ENCODE measurements at regions not wholly inside any gene's neighbourhood (a gene's known extent, or its start where the extent isn't known, plus 50 kb on each side); places are given as distances from the start of the nearest gene placed in this dataset.

DNA sequence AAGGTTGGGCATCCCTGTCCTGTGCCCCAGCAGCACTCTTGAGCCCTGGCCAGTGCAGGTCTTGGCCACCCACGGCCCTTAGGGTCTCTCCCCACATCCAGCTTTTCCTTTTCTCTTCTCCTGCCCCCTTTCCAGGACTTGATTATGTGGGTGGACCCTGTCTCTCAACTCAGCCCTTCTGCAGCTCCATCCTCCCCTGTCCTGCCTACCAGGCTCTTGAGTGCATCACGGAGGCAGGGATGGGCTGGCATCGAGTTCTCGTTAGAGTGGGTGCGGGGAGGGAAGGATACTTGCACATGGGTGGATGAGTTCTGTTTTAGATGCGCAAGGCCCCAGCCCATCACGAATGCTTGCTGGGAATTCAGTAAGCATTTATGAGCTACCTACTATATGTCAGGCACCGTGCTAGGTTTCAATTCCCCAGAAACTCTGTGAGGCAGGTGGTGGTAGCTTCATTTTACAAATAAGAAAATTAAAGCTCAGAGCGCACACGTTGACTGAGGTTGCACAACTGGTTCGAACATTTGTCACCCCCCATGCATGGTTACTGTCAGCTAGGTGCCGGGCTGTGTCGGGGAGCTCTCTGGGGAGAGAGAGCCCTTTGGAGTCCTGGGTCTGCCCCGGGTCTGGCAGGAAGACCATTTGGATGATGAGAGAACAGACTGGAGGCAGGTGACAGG is 144.6 kb upstream of the PITX1 start:
- CTCF ChIA-PET, result interaction anchor here (0.7 to 6.0 kb wide), 7 partner anchors 9 to 274 kb away, joined by 3 to 45 read pairs (median 4); partner anchors contain the start of gene PCBD2

DNA sequence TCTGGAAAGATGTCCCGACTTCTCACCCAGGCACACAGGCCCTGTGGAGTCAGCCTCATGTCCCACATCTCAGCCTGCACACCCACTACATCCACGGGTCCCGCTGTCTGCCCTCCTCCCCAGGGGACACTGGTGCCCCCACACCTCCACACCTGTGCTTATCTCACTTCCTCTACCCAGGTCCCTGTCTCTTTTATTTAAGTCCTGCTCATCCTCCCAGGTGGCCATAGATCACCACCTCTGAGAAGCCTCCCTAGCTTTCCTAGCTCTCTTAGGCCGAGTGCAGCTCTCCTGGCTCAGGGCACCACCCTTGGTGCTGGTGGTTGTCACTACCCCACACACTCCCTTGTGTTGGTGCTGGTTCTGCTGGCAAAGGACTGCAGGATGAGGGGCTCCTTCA is 143.6 kb upstream of the PITX1 start:
- CTCF ChIA-PET, result interaction anchor here (1.2 to 6.0 kb wide), 2 partner anchors 13 to 14 kb away, joined by 3 to 45 read pairs; no protein-coding TSS in a partner anchor
- DNase-seq (ENCODE audit: low read depth in 1 of 2, low spot score in 1 of 2) (no peak), FAIRE-seq (no peak), ATAC-seq (no peak)
- 73% methylated on average over 4 of the region's 4 CpGs for WGBS (ENCODE audit: missing lambda C conversion rate)
- no peak for TF ChIP-seq ZNF302 (CRISPR knock-in tag; IDR thresholded peaks at IDR 0.05)
- TF ChIP-seq SMC3 (IDR thresholded peaks at IDR 0.05), result no peak
- TF ChIP-seq, protein P1, sequence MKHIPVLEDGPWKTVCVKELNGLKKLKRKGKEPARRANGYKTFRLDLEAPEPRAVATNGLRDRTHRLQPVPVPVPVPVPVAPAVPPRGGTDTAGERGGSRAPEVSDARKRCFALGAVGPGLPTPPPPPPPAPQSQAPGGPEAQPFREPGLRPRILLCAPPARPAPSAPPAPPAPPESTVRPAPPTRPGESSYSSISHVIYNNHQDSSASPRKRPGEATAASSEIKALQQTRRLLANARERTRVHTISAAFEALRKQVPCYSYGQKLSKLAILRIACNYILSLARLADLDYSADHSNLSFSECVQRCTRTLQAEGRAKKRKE (CRISPR knock-in tag; IDR thresholded peaks at IDR 0.05; ENCODE audit: low read depth), result no peak
- TF ChIP-seq HMGXB4 (CRISPR knock-in tag; IDR thresholded peaks at IDR 0.05; ENCODE audit: borderline replicate concordance), result no peak
- no peak for TF ChIP-seq HEYL (CRISPR knock-in tag; IDR thresholded peaks at IDR 0.05)
- Histone ChIP-seq H3K4me2 (no peak overlapping the region), H3K4me3 (no peak overlapping the region), H3K4me1 (no peaks in the 10 kb centered on the region), H3K27ac (no peak overlapping the region), H3K9me3 (no peaks in the 10 kb centered on the region)
- POLR2A ChIA-PET, result interaction anchor here (0.5 kb wide), 1 partner anchor 375 kb away, joined by 6 read pairs; no protein-coding TSS in a partner anchor

More for the DNA sequence above, 144.6 kb upstream of the PITX1 start:
- H3K4me1 ChIP-seq, result no peaks in the 10 kb centered on the region
- POLR2A ChIA-PET, result no interaction called here
- no peak for TF ChIP-seq RARB (CRISPR knock-in tag; IDR thresholded peaks at IDR 0.05)
- no peak overlapping the region for H3K4me2 ChIP-seq
- FAIRE-seq (no peak), DNase-seq (ENCODE audit: low read depth in 1 of 2, low spot score in 1 of 2) (no peak), ATAC-seq (no peak)
- H3K9me3 ChIP-seq, result no peaks in the 10 kb centered on the region
- no peak overlapping the region for H3K27ac ChIP-seq
- WGBS (ENCODE audit: missing lambda C conversion rate), result 72% methylated on average over 14 of the region's 14 CpGs
- no peak overlapping the region for H3K4me3 ChIP-seq

- no peak for TF ChIP-seq CTCF (IDR thresholded peaks at IDR 0.05)
- no peak for TF ChIP-seq CBX8 (IDR thresholded peaks at IDR 0.05)
- no peak for TF ChIP-seq BCL3 (IDR thresholded peaks at IDR 0.05)
- no peak for TF ChIP-seq SREBF2 (IDR thresholded peaks at IDR 0.05)
- H3K4me2 ChIP-seq, result no peak overlapping the region
- H3K4me3 ChIP-seq, result no peak overlapping the region
- DNase-seq (ENCODE audit: low read depth in 1 of 2, low spot score in 1 of 2) (no peak), ATAC-seq (no peak), FAIRE-seq (no peak)
- POLR2A ChIA-PET, result interaction anchor here (0.5 kb wide), 1 partner anchor 375 kb away, joined by 6 read pairs; no protein-coding TSS in a partner anchor
- H3K27ac ChIP-seq, result no peak overlapping the region
- H3K9me3 ChIP-seq, result no peaks in the 10 kb centered on the region
- H3K4me1 ChIP-seq, result no peaks in the 10 kb centered on the region
- 88% methylated on average over 7 of the region's 7 CpGs for WGBS (ENCODE audit: missing lambda C conversion rate)
- CTCF ChIA-PET, result interaction anchor here (1.2 kb wide), 1 partner anchor 14 kb away, joined by 3 read pairs; no protein-coding TSS in a partner anchor
Measured at GRCh38 chr5:135176991-135177390, 143.0 kb upstream of the PITX1 start.

All from A549 (cell line).